HG03139 (cell line): ENCODE measurements at regions not wholly inside any gene's neighbourhood (a gene's known extent, or its start where the extent isn't known, plus 50 kb on each side); places are given as distances from the start of the nearest gene placed in this dataset.
"Not testable (repeated sequence)": the region's sequence is repeated elsewhere in the genome, so short reads cannot be mapped to it uniquely, and the experiment has no call there.

Experiments
- ATAC-seq: cut with Tn5 transposase; IDR thresholded peaks from one replicate; pipeline ENCODE4 v1.9.1; 2021; ENCODE audit not compliant: unreplicated experiment

DNA sequence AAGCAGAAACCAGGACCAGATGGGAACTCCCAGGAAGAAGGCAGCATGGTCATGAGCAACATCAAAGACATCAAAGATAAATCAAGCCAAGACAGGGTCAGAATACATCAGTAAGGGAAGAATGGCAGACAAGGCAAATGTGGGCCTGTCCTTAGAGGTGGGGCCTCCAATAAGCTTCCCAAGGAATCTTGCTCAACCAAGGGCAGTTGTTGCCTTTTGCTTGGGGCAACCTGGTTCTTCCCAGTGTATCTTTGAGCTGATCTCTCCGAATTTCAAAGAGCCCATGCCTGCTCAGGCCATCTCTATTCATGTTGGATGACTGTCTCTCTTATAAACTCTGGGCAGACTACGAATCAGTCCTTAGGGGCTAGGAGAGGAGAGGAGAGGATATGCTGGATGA is 68.4 kb upstream of the HABP2 start:
- ATAC-seq = no peak

DNA sequence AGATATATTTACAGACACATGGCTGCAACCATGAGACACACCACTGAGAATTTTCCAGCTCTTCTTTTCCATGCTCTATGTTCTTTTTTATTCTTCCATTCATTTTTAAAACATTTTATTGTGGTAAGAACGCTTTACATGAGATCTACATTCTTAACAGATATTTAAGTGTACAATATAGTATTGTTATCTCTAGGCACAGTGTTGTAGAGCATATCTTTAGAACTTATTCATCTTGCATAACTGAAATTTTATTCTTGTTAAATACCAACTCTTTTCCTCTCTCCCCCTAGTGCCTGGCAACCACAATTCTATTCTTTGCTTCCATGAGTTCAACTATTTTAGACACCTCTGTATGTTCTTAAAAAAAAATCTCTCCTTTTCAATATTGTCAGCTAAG is 67.1 kb upstream of the HABP2 start:
- ATAC-seq = no peak

- no peak for ATAC-seq
These were observed 66.3 kb upstream of the HABP2 start for GRCh38 chr10:113486531-113486930.

- no peak for ATAC-seq
These were observed 65.7 kb upstream of the HABP2 start for GRCh38 chr10:113487154-113487553.

GRCh38 chr10:113488186-113488585 is 64.7 kb upstream of the HABP2 start:
- ATAC-seq = no peak

DNA sequence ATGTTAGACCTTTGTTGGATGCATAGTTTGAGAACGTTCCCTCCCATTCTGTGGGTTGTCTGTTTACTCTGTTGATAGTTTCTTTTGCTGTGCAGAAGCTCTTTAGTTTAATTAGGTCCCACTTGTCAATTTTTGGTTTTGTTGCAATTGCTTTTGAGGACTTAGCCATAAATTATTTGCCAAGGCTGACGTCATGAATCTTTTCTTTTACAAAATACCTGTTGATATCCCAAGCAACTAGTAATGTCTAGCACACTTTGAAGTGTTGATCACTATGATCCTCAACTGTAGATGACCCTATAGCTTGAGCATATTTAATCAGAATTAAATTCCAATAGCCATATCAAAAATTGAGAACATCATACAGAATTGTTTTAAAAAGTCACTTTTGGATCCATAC is 63.3 kb upstream of the HABP2 start:
- not testable (repeated sequence) for ATAC-seq

DNA sequence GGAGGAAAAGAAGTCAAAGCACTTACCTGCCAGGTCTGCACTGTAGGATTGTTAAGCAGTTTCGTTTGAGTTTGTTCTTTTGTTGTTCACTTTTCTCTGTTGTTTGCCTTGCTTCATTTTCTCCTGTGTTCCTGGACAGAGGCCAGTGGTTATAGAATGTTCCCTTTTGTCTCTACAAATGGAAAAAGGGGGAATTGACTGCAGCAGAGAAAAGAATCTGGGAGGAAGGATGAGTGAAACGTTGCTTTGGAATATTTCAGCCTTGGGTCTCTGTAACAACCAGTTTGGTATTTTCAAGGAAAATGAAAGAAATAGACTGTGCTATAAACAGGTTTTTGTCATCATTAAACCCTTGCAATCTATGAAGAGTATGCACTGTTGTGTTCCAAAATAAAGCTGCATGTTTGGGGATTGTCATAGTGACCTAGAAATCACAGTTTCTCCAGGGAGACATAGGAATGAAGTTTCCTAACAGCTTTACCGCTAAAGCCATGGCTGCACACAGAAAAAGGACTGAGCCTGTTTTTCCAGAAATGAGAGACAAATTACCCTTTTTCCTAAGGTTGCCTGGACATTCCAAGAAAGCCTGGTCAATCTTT is 60.8 kb upstream of the HABP2 start:
- no peak for ATAC-seq

- ATAC-seq = no peak
These were observed 59.7 kb upstream of the HABP2 start for GRCh38 chr10:113493195-113493594.

GRCh38 chr10:113493882-113494301 is 59.0 kb upstream of the HABP2 start:
- no peak for ATAC-seq

- no peak for ATAC-seq
These were observed 58.1 kb upstream of the HABP2 start for GRCh38 chr10:113494761-113495160.

GRCh38 chr10:113495553-113495952 is 57.3 kb upstream of the HABP2 start:
- ATAC-seq = no peak

DNA sequence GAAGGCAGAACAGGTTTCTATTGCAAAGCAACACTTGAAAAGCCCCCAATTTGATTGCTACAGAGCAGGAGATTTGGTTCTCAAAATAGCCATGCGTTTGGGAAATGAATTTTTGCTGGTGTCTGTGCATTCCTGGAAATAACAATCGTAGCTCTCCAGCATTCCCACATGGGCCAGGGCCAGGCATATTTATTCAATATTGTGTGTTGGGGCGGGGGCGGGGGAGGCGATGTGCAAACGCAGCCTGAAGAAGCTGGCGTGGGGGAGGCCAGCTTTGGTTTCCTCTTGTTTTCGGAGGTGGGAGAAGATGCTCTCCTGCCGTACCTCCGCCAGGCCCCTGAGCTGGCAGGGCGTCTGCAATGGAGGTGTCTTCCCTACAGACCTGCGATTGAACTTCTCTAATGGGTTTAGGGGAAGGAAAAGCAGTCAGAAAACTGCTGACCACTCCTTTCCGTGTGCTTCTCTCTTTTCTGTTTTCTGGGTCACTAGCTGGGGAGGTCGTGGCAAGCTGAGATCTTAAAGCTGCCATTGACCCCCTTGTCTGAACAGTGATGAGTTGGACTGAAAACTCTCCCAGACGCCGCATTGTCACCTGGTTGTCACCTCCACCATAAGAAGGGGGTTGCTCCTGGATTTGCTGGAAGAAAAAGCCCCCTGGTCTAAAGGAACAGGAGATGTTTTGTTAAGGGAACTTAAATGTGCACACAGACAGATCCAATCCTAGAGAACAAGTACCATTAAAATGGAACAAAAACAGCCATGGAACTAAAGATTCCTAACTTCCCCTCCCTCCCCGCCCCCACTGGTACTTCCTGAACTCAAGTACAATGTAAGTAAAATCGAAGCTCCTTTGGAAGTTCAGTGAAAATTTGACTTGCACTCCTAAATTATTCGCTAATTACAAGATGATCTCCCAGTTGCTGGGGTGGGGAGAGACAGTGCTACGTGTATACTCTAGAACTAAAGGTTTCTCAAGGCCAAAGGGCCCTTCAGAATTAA is 56.4 kb upstream of the HABP2 start:
- ATAC-seq = no peak

DNA sequence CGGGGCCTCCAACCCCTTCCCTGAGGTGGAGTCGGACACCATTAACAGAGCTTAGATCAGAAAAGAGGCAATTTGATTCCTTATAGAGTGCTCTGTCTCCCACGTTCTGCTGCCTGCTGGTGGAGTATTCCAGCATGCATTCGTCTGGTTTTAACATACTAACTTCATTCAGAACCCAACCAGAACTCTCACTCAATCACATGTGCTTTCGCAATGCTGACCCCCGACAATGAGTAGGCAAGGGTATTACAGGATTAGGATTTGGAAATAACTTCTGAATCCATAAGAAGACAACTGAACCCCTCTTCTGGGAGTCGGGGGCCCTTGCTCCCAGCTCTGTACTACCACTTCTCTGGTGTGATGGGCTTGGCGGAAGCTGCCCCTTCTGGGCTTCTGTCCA is 55.7 kb upstream of the HABP2 start:
- ATAC-seq = no peak

DNA sequence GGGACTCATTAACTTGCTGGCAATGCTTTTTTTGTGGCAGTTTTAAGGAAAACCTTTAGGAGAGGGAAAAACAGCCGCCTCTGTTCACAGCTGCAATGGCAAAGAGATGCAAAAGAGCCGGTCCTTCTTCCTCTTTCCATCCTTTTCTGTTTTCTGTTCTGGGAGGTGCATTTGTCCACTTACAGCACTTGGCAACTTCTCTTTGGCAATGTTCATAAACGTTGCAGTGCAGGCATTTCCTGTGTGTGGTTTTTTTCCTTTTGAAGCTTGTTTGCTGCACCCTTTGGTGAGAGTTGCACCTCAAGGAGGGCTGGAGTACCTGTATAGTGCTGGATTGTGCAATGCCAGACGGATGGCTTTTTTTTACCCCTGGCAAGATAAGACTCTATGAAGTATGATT is 53.9 kb upstream of the HABP2 start:
- ATAC-seq = no peak

GRCh38 chr10:113499806-113500205 is 53.0 kb upstream of the HABP2 start:
- ATAC-seq = no peak

DNA sequence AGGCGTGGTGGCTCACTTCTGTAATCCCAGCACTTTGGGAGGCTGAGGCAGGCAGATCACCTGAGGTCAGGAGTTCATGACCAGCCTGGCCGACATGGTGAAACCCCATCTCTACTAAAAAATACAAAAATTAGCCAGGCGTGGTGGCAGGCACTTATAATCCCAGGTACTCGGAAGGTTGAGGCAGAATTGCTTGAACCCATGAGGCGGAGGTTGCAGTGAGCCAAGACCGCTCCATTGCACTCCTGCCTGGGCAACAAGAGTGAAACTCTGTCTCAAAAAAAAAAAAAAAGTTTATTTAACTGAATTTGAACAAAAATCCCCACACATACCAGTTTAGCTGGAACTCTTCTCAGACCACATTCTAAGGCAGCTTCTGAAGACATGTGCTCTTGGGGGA is 51.8 kb upstream of the HABP2 start:
- not testable (repeated sequence) for ATAC-seq
